ENCODE measurements at regions not wholly inside any gene's neighbourhood (a gene's known extent, or its start where the extent isn't known, plus 50 kb on each side); places are given as distances from the start of the nearest gene placed in this dataset.
A peak's percentile ranks its signal among the peaks of the same experiment; 100 is the strongest.

- Histone ChIP-seq H3K4me3 (replicated peaks in 1 of 3; ENCODE audit: insufficient read depth in 1 of 3, low read depth in 2 of 3, low read length in 3 of 3) (peak overlapping the region; percentile 75 to 82 (median 81)), H3K79me2 (ENCODE audit: insufficient read depth, low read length) (peaks cover 33% of the 10 kb centered on the region), H4K20me1 (ENCODE audit: insufficient read depth, low read length) (peaks cover 15% of the 10 kb centered on the region; the same call in 1 of the 2 replicates), H2AFZ (ENCODE audit: low read length) (no peak overlapping the region), H3K9ac (ENCODE audit: insufficient read depth, low read depth, low read length) (peak overlapping the region; percentile 76), H3K27ac (ENCODE audit: extremely low read length, insufficient read depth, low read length) (peak overlapping the region; percentile 80), H3K36me3 (replicated peaks in 1 of 2; ENCODE audit: control insufficient read depth in 1 of 2, insufficient read depth in 2 of 2, low read length in 2 of 2) (no peaks in the 10 kb centered on the region), H3K4me2 (ENCODE audit: low read depth, low read length) (peak overlapping the region; percentile 86), H3K27me3 (ENCODE audit: control insufficient read depth in 1 of 2, insufficient read depth in 2 of 2, low read length in 2 of 2) (no peaks in the 10 kb centered on the region), H3K4me1 (ENCODE audit: insufficient read depth, low read length) (peaks cover 60% of the 10 kb centered on the region), H3K9me3 (ENCODE audit: low read length) (no peaks in the 10 kb centered on the region)
- BruUV-seq (replicated peaks): no TSS peak
- in situ Hi-C loops (cut with HindIII; ENCODE audit: extremely low pct_ligation_motif_present, low pct_unique_long_range_greater_than_20kb): loop anchor here (5.0 kb wide), 1 partner anchor 37 kb away; no protein-coding TSS in a partner anchor
- peak; percentile 56 for DNase-seq (ENCODE audit: low spot score)
- peak; percentile 64 for FAIRE-seq
- ChIA-PET CTCF (ENCODE audit: low intra/inter-chr PET ratio, low total read pairs) (interaction anchor here (0.7 kb wide), 1 partner anchor 63 kb away, joined by 3 read pairs; no protein-coding TSS in a partner anchor), POLR2A (interaction anchor here (0.9 to 7.4 kb wide), 14 partner anchors 9 to 164 kb away, joined by 3 to 145 read pairs (median 13); partner anchors contain the start of gene GSE1)
- intact Hi-C loops (cut with micrococcal nuclease; ENCODE audit: unreplicated experiment): no loop called here
- 1% methylated on average over 36 of the region's 49 CpGs for WGBS (ENCODE audit: low lambda C conversion rate)
- ATAC-seq: peak; percentile 26
- TF ChIP-seq POLR2A (IDR thresholded peaks at IDR 0.05; ENCODE audit: insufficient read depth in 1 of 2, low read depth in 2 of 2, low read length in 2 of 2) (peak; percentile 36 to 48; a peak in 2 of 4 replicates), ETS1 (CRISPR knock-in tag; IDR thresholded peaks at IDR 0.05) (0 out of 2 replicates have a peak, but pooled peaks have one; percentile 28), IRF2 (CRISPR knock-in tag; IDR thresholded peaks at IDR 0.05) (no peak; the same call in 1 of the 2 replicates), NR2F6 (IDR thresholded peaks at IDR 0.05) (peak; percentile 7; the same call in 1 of the 2 replicates), NR2F6 (CRISPR knock-in tag; IDR thresholded peaks at IDR 0.05) (no peak), FOXA3 (CRISPR knock-in tag; IDR thresholded peaks at IDR 0.05) (0 out of 2 replicates have a peak, but pooled peaks have one; percentile 8), ZNF891 (CRISPR knock-in tag; IDR thresholded peaks at IDR 0.05) (no peak), CBFB (CRISPR knock-in tag; IDR thresholded peaks at IDR 0.05) (0 out of 2 replicates have a peak, but pooled peaks have one; percentile 47), GFI1 (CRISPR knock-in tag; IDR thresholded peaks at IDR 0.05; ENCODE audit: borderline replicate concordance) (0 out of 2 replicates have a peak, but pooled peaks have one; percentile 36), ATRX (CRISPR knock-in tag; IDR thresholded peaks at IDR 0.05; ENCODE audit: borderline replicate concordance) (no peak), EP300 (IDR thresholded peaks at IDR 0.05; ENCODE audit: low read depth in 2 of 2, low read length in 2 of 2) (peak in 1 of 2 experiments; percentile 7; a peak in 1 of 4 replicates), EP300 (CRISPR knock-in tag; IDR thresholded peaks at IDR 0.05; ENCODE audit: borderline replicate concordance) (no peak), ZNF788 (CRISPR knock-in tag; IDR thresholded peaks at IDR 0.05; ENCODE audit: borderline replicate concordance) (0 out of 2 replicates have a peak, but pooled peaks have one; percentile 8), PRDM15 (CRISPR knock-in tag; IDR thresholded peaks at IDR 0.05) (peak; percentile 66; the same call in 1 of the 2 replicates), ELK4 (CRISPR knock-in tag; IDR thresholded peaks at IDR 0.05; ENCODE audit: borderline replicate concordance) (no peak), STAG1 (CRISPR knock-in tag; IDR thresholded peaks at IDR 0.05) (no peak), HOXA3 (CRISPR knock-in tag; IDR thresholded peaks at IDR 0.05) (0 out of 2 replicates have a peak, but pooled peaks have one; percentile 31), DRAP1 (CRISPR knock-in tag; IDR thresholded peaks at IDR 0.05) (0 out of 2 replicates have a peak, but pooled peaks have one; percentile 27)
Measured at GRCh38 chr16:85554114-85554888, 58.8 kb upstream of the GSE1 start.
